ENCODE measurements at regions not wholly inside any gene's neighbourhood (a gene's known extent, or its start where the extent isn't known, plus 50 kb on each side); places are given as distances from the start of the nearest gene placed in this dataset.

DNA sequence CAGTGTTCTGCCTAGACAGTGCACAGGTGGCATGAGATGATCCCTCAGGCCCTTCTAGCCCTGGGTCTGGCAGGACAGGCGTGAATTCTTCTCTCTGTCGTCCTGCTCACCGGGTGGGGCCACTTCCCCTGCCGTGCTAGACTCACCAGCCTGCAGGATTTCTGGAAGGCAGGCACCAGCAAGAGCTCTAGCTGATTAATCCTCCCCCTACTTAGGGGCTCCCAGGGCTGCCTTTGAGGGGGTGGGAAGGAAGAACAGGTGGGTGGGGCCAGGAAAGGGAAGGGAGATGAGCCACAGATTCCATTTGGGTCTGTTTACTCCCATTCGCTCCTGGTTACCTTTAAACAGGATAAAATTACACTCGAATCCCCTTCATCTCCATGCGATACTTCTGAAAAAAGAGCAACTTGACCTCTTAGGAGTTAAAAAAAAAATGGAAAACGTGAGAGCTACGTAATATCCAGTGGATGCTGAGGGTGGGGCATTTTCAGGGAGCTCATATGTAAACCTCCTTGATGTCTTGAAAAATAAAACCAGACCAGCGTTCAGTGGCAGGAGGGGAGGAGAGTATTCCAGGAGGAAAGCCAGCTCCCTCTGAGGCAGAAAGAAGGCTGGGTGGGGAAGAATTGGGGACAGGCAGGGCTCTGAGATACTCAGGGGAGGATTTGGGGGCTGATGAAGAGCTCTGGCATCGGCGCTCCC, 665.5 kb downstream of the PTPRU start:
- no peaks in the 10 kb centered on the region for H3K9me3 Mint-ChIP-seq
- no peaks in the 10 kb centered on the region for H3K4me1 Mint-ChIP-seq
- H3K4me3 Mint-ChIP-seq: no peak overlapping the region
- intact Hi-C loops (cut with micrococcal nuclease): no loop called here
- peaks cover 18% of the 10 kb centered on the region for H3K27me3 Mint-ChIP-seq
- DNase-seq: no peak
- no peaks in the 10 kb centered on the region for H3K36me3 Mint-ChIP-seq (ENCODE audit: low read depth)
- H3K27ac Mint-ChIP-seq: no peak overlapping the region

DNA sequence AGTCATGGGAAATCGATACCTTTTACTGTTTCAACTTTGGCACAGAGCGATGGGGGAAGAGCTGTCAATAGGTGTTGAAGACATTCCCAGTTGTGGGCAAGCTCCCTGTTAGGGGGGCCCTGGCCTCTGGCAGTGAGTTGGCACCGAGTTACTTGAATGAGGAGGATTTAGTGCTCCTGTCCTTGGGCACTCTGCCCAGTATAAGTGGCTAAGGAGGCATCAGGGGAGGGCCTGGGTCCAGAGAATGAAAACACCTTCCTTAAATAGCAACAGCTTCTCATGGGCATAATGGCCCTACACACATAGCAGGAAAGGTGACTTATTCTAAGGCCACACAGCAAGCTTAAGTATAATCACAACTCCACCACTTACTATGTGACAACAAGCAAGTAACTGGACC, 664.4 kb downstream of the PTPRU start:
- Mint-ChIP-seq H3K4me3 (no peak overlapping the region), H3K36me3 (ENCODE audit: low read depth) (no peaks in the 10 kb centered on the region), H3K4me1 (no peaks in the 10 kb centered on the region), H3K9me3 (no peaks in the 10 kb centered on the region), H3K27me3 (peaks cover 22% of the 10 kb centered on the region), H3K27ac (no peak overlapping the region)
- intact Hi-C loops (cut with micrococcal nuclease): no loop called here
- no peak for DNase-seq

DNA sequence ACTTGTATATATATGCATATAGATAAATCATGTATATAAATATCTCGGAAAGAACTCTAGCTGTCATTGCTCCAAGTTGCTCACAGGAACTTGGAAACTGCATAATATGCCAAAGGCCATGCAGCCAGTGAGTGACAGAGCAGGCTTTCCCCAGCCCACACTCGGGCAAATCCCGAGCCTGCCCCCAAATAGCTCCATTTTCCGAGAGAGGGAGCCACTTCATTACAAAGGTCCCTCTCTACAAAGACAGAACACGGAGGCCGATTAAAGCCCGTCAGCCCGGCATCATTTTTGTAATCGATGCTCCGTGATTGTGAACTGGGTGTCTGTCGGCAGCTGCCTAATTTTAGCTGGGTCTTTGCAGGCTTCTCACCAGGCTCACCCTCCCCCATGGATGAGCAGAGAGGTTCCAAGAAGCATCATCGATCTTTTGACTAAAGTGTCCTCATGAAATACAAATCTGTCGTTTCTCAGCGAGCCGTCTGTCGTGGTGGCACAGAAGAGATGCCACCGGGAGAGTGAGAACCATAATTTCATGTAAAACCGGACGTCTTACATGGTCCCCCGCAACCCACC, 663.9 kb downstream of the PTPRU start:
- intact Hi-C loops (cut with micrococcal nuclease): no loop called here
- H3K4me3 Mint-ChIP-seq: no peak overlapping the region
- no peak overlapping the region for H3K27ac Mint-ChIP-seq
- no peak for DNase-seq
- no peaks in the 10 kb centered on the region for H3K9me3 Mint-ChIP-seq
- no peaks in the 10 kb centered on the region for H3K4me1 Mint-ChIP-seq
- no peaks in the 10 kb centered on the region for H3K36me3 Mint-ChIP-seq (ENCODE audit: low read depth)
- peaks cover 23% of the 10 kb centered on the region for H3K27me3 Mint-ChIP-seq

DNA sequence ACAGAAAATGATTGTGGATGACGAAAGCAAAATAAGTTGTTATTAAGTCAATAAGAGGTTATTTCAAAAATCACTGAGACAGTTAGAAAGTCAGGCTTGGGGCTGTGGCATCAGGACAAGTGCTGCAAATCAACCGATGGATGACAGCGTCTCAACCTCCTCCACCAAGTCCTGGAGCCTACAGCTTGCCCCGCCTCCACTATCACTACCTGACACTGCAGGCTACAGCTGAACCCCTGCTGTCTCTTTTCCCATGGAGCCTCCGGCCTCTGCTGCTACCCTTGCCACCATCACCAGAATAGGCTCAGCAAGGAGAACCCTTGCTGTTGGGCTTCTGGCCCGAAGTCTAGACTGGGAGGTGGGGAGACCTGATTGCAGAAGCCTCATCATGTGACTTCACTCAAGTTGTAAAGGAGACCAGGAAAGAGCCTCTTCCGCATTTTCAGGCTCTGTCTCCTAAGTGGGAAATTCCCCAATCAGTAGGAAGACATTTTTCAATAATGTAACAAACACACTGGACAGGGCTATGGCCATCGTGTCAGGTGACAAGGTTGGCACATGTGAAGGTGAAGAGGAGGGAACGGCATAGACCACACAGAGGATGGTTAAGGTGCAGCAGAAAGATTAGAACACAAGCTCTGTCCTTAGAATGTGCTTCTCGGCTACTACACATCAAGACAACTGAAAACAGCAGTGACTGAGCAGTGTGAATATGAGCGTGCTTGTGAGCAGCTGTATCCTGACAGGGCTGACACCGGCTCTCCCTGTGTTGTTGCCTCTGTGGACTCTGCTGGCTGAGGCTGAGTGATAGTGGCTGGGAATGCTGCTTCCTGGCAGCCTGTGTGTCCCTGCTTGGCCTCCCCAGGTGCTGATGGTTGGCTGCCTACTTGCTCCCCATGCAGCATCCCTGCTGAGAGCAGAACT, 660.7 kb downstream of the PTPRU start:
- DNase-seq: no peak
- H3K27me3 Mint-ChIP-seq: peaks cover 19% of the 10 kb centered on the region
- intact Hi-C loops (cut with micrococcal nuclease): no loop called here
- H3K27ac Mint-ChIP-seq: no peak overlapping the region
- H3K4me1 Mint-ChIP-seq: no peaks in the 10 kb centered on the region
- H3K4me3 Mint-ChIP-seq: no peak overlapping the region
- no peaks in the 10 kb centered on the region for H3K9me3 Mint-ChIP-seq
- no peaks in the 10 kb centered on the region for H3K36me3 Mint-ChIP-seq (ENCODE audit: low read depth)

GRCh38 chr1:29896300-29896699, 660.0 kb downstream of the PTPRU start:
- intact Hi-C loops (cut with micrococcal nuclease): no loop called here
- Mint-ChIP-seq H3K4me1 (no peaks in the 10 kb centered on the region), H3K36me3 (ENCODE audit: low read depth) (no peaks in the 10 kb centered on the region), H3K27me3 (peaks cover 22% of the 10 kb centered on the region), H3K4me3 (no peak overlapping the region), H3K27ac (no peak overlapping the region), H3K9me3 (no peaks in the 10 kb centered on the region)
- DNase-seq: no peak

DNA sequence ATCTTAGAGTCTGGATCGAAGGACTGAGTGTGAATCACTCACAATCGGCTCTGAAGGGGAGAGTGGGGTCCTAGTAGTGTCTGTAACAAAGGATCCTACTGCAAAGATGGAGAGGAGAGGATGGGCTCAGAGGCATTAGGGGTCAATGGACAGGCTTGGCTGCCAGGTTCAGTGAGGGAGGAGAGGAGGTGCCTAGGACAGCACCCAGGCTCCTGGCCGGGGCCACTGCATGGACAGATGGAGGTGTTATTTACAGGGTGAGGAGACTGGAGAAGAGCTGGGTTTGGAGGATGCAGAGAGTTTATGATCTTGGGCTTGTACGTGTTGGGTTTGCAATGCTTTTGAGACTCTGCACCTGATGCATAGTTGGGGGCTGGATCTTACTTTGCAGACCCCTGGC, 658.9 kb downstream of the PTPRU start:
- intact Hi-C loops (cut with micrococcal nuclease): no loop called here
- no peak for DNase-seq
- Mint-ChIP-seq H3K4me1 (no peaks in the 10 kb centered on the region), H3K36me3 (ENCODE audit: low read depth) (no peaks in the 10 kb centered on the region), H3K27me3 (peaks cover 22% of the 10 kb centered on the region), H3K9me3 (no peaks in the 10 kb centered on the region), H3K4me3 (no peak overlapping the region), H3K27ac (no peak overlapping the region)

GRCh38 chr1:29894311-29894710, 658.0 kb downstream of the PTPRU start:
- no peaks in the 10 kb centered on the region for H3K9me3 Mint-ChIP-seq
- no peak overlapping the region for H3K27ac Mint-ChIP-seq
- DNase-seq: no peak
- no peaks in the 10 kb centered on the region for H3K36me3 Mint-ChIP-seq (ENCODE audit: low read depth)
- intact Hi-C loops (cut with micrococcal nuclease): no loop called here
- H3K4me3 Mint-ChIP-seq: no peak overlapping the region
- H3K4me1 Mint-ChIP-seq: no peaks in the 10 kb centered on the region
- H3K27me3 Mint-ChIP-seq: peaks cover 24% of the 10 kb centered on the region

DNA sequence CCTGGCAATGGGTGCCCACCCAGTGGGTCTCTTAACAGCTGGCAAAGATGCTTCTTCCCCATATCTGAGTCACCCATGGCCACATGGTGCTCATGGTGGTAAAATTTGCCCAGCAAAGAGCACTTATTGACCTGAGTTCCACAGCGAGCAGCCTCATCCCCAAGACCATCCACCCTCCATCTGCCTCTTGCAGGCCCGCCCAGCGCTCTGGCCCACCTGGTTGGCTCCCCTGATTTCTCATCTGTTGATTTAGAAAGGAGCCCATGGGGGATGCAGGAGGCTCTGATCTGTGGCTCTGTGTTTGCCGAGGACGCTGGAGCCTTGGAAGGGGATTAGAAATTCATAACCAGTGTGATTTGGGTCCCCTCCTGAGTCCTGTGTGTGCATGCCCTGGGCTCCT, 657.5 kb downstream of the PTPRU start:
- Mint-ChIP-seq H3K9me3 (no peaks in the 10 kb centered on the region), H3K27ac (no peak overlapping the region), H3K36me3 (ENCODE audit: low read depth) (no peaks in the 10 kb centered on the region), H3K4me3 (no peak overlapping the region), H3K4me1 (no peaks in the 10 kb centered on the region), H3K27me3 (peaks cover 24% of the 10 kb centered on the region)
- intact Hi-C loops (cut with micrococcal nuclease): no loop called here
- DNase-seq: no peak

- intact Hi-C loops (cut with micrococcal nuclease): no loop called here
- no peaks in the 10 kb centered on the region for H3K4me1 Mint-ChIP-seq
- no peaks in the 10 kb centered on the region for H3K36me3 Mint-ChIP-seq (ENCODE audit: low read depth)
- no peak overlapping the region for H3K4me3 Mint-ChIP-seq
- no peaks in the 10 kb centered on the region for H3K9me3 Mint-ChIP-seq
- DNase-seq: no peak
- H3K27me3 Mint-ChIP-seq: peaks cover 22% of the 10 kb centered on the region
- H3K27ac Mint-ChIP-seq: no peak overlapping the region
These were observed 656.9 kb downstream of the PTPRU start for GRCh38 chr1:29893046-29893723.

- H3K9me3 Mint-ChIP-seq: no peaks in the 10 kb centered on the region
- H3K27ac Mint-ChIP-seq: no peak overlapping the region
- H3K4me3 Mint-ChIP-seq: no peak overlapping the region
- intact Hi-C loops (cut with micrococcal nuclease): no loop called here
- H3K4me1 Mint-ChIP-seq: no peaks in the 10 kb centered on the region
- H3K36me3 Mint-ChIP-seq (ENCODE audit: low read depth): no peaks in the 10 kb centered on the region
- no peak for DNase-seq
- peaks cover 17% of the 10 kb centered on the region for H3K27me3 Mint-ChIP-seq
These were observed 655.9 kb downstream of the PTPRU start for GRCh38 chr1:29892247-29892646.

- intact Hi-C loops (cut with micrococcal nuclease): no loop called here
These were observed 654.1 kb downstream of the PTPRU start for GRCh38 chr1:29890201-29890959.

DNA sequence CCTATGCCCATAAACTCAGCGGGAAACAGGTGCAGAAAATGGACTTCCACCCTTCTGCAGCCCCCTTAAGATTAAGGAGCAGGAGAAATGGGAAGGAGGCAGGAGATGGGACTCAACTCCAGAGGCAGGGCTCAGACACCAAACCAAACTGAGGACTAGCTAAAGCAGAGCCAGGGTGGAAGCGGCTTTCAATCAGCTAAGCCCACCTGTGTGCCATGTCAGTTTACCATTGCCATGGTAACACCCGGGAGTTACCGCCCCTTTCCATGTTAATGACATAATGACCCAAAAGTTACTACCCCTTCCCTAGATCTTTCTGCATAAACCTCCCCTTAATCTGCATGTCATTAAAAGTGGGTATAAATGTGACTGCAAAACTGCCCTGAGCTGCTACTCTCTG, 653.5 kb downstream of the PTPRU start:
- intact Hi-C loops (cut with micrococcal nuclease): no loop called here
- Mint-ChIP-seq H3K27ac (no peak overlapping the region), H3K36me3 (ENCODE audit: low read depth) (no peaks in the 10 kb centered on the region), H3K4me1 (no peaks in the 10 kb centered on the region), H3K9me3 (no peaks in the 10 kb centered on the region), H3K27me3 (peaks cover 7% of the 10 kb centered on the region), H3K4me3 (no peak overlapping the region)
- no peak for DNase-seq

More at GRCh38 chr1:29890201-29890959, 654.1 kb downstream of the PTPRU start:
- DNase-seq: no peak
- Mint-ChIP-seq H3K36me3 (ENCODE audit: low read depth) (no peaks in the 10 kb centered on the region), H3K4me3 (no peak overlapping the region), H3K9me3 (no peaks in the 10 kb centered on the region), H3K27ac (no peak overlapping the region), H3K4me1 (no peaks in the 10 kb centered on the region), H3K27me3 (peaks cover 10% of the 10 kb centered on the region)

GRCh38 chr1:29884740-29885139, 648.4 kb downstream of the PTPRU start:
- Mint-ChIP-seq H3K4me3 (no peak overlapping the region), H3K27me3 (peaks cover 2% of the 10 kb centered on the region), H3K36me3 (ENCODE audit: low read depth) (no peaks in the 10 kb centered on the region), H3K4me1 (no peaks in the 10 kb centered on the region), H3K27ac (no peak overlapping the region), H3K9me3 (no peaks in the 10 kb centered on the region)
- intact Hi-C loops (cut with micrococcal nuclease): no loop called here
- DNase-seq: no peak

Data from activated CD4-positive, alpha-beta T cell treated with anti-CD3 and anti-CD28 coated beads, Interleukin-2, amount 10 ng/mL, durations not matched to agents 24 days and 14 days (primary cell).